Mesenchymal stem cell (in vitro differentiated cells and primary cell): ENCODE measurements at regions not wholly inside any gene's neighbourhood (a gene's known extent, or its start where the extent isn't known, plus 50 kb on each side); places are given as distances from the start of the nearest gene placed in this dataset.

Source experiments
- DNase-seq: peaks from one replicate; pipeline ENCODE4 v3.0.0-alpha.2; 2013
- H2AFZ ChIP-seq: one replicate; pipeline ENCODE4 v1.6.1; 2013; ENCODE audit warnings: low read depth, mild to moderate bottlenecking, control low read depth, inconsistent platforms, low read length, moderate library complexity
- H2AK5ac ChIP-seq: 2 replicates; pipeline ENCODE4 v1.6.1; 2013; ENCODE audit warnings: low read length, moderate library complexity, mild to moderate bottlenecking, inconsistent platforms; ENCODE audit not compliant: severe bottlenecking
- H2BK120ac ChIP-seq: one replicate; pipeline ENCODE4 v1.6.1; 2013; ENCODE audit warnings: low read depth, mild to moderate bottlenecking, inconsistent platforms, low read length, moderate library complexity
- H2BK12ac ChIP-seq, 2 experiments: one replicate each; pipeline ENCODE4 v1.6.1; 2013; ENCODE audit warnings: inconsistent platforms in 2 of 2, low read length in 2 of 2, mild to moderate bottlenecking in 2 of 2, moderate library complexity in 2 of 2, control low read depth in 1 of 2
- H2BK15ac ChIP-seq: one replicate; pipeline ENCODE4 v1.6.1; 2013; ENCODE audit warnings: mild to moderate bottlenecking, low read depth, inconsistent platforms; ENCODE audit not compliant: poor library complexity, severe bottlenecking
- H2BK5ac ChIP-seq: 2 replicates; pipeline ENCODE4 v1.6.1; 2013; ENCODE audit warnings: low read depth, mild to moderate bottlenecking, low read length, control low read depth, inconsistent platforms; ENCODE audit not compliant: poor library complexity, severe bottlenecking
- H3K14ac ChIP-seq, 2 experiments: one replicate each; pipeline ENCODE4 v1.6.1; 2013; ENCODE audit warnings: inconsistent platforms in 2 of 2, low read length in 2 of 2, control low read depth in 1 of 2, mild to moderate bottlenecking in 1 of 2, moderate library complexity in 1 of 2
- H3K18ac ChIP-seq, 2 experiments: one replicate each; pipeline ENCODE4 v1.6.1; 2013; ENCODE audit warnings: inconsistent platforms in 2 of 2, low read length in 2 of 2, control low read depth in 1 of 2, low read depth in 1 of 2, mild to moderate bottlenecking in 1 of 2
- H3K23ac ChIP-seq, 2 experiments: one replicate each; pipeline ENCODE4 v1.6.1; 2013; ENCODE audit warnings: inconsistent platforms in 2 of 2, low read length in 2 of 2, mild to moderate bottlenecking in 2 of 2, moderate library complexity in 2 of 2, control low read depth in 1 of 2
- H3K27ac ChIP-seq: 2 replicates; pipeline ENCODE4 v1.5.1; 2013; ENCODE audit warnings: mild to moderate bottlenecking, moderate library complexity, low read length, control low read depth, inconsistent platforms; ENCODE audit not compliant: poor library complexity, severe bottlenecking
- H3K27me3 ChIP-seq, 2 experiments: 2 replicates each; pipeline versions ENCODE4 v1.6.1 to v1.7.0; 2013; ENCODE audit warnings: low read length in 2 of 2, mild to moderate bottlenecking in 2 of 2, moderate library complexity in 2 of 2, control low read depth in 1 of 2, inconsistent platforms in 1 of 2; ENCODE audit not compliant: control insufficient read depth in 1 of 2, insufficient read depth in 1 of 2
- H3K36me3 ChIP-seq, 2 experiments: 2 replicates each; pipeline versions ENCODE4 v1.6.1 to v1.7.0; 2013; ENCODE audit warnings: low read length in 2 of 2, control low read depth in 1 of 2, inconsistent platforms in 1 of 2, low read depth in 1 of 2, mild to moderate bottlenecking in 1 of 2; ENCODE audit not compliant: insufficient read depth in 2 of 2, control insufficient read depth in 1 of 2
- H3K4ac ChIP-seq, 2 experiments: one replicate each; pipeline ENCODE4 v1.6.1; 2013; ENCODE audit warnings: inconsistent platforms in 2 of 2, low read length in 2 of 2, mild to moderate bottlenecking in 2 of 2, moderate library complexity in 2 of 2, control low read depth in 1 of 2, low read depth in 1 of 2
- H3K4me1 ChIP-seq: 2 replicates; pipeline ENCODE4 v1.6.1; 2013; ENCODE audit warnings: low read depth, low read length, control low read depth; ENCODE audit not compliant: control insufficient read depth, insufficient read depth
- H3K4me2 ChIP-seq: 2 replicates; pipeline ENCODE4 v1.6.1; 2013; ENCODE audit warnings: low read length, mild to moderate bottlenecking, inconsistent platforms; ENCODE audit not compliant: poor library complexity, severe bottlenecking
- H3K4me3 ChIP-seq, 2 experiments: 2 replicates each; pipeline versions ENCODE4 v1.5.1 to v1.7.0; 2013; ENCODE audit warnings: low read length in 2 of 2, mild to moderate bottlenecking in 2 of 2, control low read depth in 1 of 2, low read depth in 1 of 2; ENCODE audit not compliant: insufficient read depth in 1 of 2
- H3K79me1 ChIP-seq: replicated peaks from 2 replicates; pipeline ENCODE4 v1.6.1; 2013; ENCODE audit warnings: mild to moderate bottlenecking, control low read depth, low read length, inconsistent platforms; ENCODE audit not compliant: poor library complexity, severe bottlenecking
- H3K9ac ChIP-seq: 2 replicates; pipeline ENCODE4 v1.7.0; 2013; ENCODE audit warnings: mild to moderate bottlenecking, low read length, moderate library complexity
- H3K9me3 ChIP-seq: 2 replicates; pipeline ENCODE4 v1.7.0; 2013; ENCODE audit warnings: mild to moderate bottlenecking, low read length; ENCODE audit not compliant: control insufficient read depth
- H4K8ac ChIP-seq: one replicate; pipeline ENCODE4 v1.6.1; 2013; ENCODE audit warnings: inconsistent platforms, mild to moderate bottlenecking, low read length, moderate library complexity
- H4K91ac ChIP-seq: one replicate; pipeline ENCODE4 v1.6.1; 2013; ENCODE audit warnings: mild to moderate bottlenecking, low read length, inconsistent platforms
- WGBS: methylation state at CpG from one replicate; pipeline ENCODE4 v1.1.7; 2013; ENCODE audit warnings: mixed read lengths; 5-methylcytosine and 5-hydroxymethylcytosine counted together

- no peak overlapping the region for H3K4ac ChIP-seq
- H3K18ac ChIP-seq, result no peak overlapping the region
- no peak overlapping the region for H3K4me2 ChIP-seq
- H4K91ac ChIP-seq, result no peak overlapping the region
- H2AFZ ChIP-seq, result no peak overlapping the region
- H3K4me3 ChIP-seq, result no peak overlapping the region
- H2BK5ac ChIP-seq, result no peak overlapping the region
- H3K9me3 ChIP-seq, result peaks cover 5% of the 10 kb centered on the region
- H3K4me1 ChIP-seq, result no peaks in the 10 kb centered on the region
- H3K36me3 ChIP-seq, result peaks cover 0 to 4% of the 10 kb centered on the region in 2 experiments
- H2BK15ac ChIP-seq, result no peak overlapping the region
- H3K79me1 ChIP-seq, result no peaks in the 10 kb centered on the region
- H3K27ac ChIP-seq, result no peak overlapping the region
- no peak for DNase-seq
- H2BK120ac ChIP-seq, result no peak overlapping the region
- 96% methylated on average over 2 of the region's 2 CpGs for WGBS
- no peak overlapping the region for H4K8ac ChIP-seq
- no peak overlapping the region for H2AK5ac ChIP-seq
- H3K23ac ChIP-seq, result no peak overlapping the region
- no peak overlapping the region for H3K9ac ChIP-seq
- no peak overlapping the region for H2BK12ac ChIP-seq
- no peak overlapping the region for H3K14ac ChIP-seq
- no peaks in the 10 kb centered on the region for H3K27me3 ChIP-seq
These were observed 67.4 kb upstream of the PTGS2 start for GRCh38 chr1:186747661-186748060.

GRCh38 chr1:186745531-186746146, 65.4 kb upstream of the PTGS2 start:
- Histone ChIP-seq H3K9me3 (peaks cover 5% of the 10 kb centered on the region), H2BK120ac (no peak overlapping the region), H3K4me2 (no peak overlapping the region), H3K18ac (no peak overlapping the region), H2AK5ac (no peak overlapping the region), H2AFZ (no peak overlapping the region), H2BK15ac (no peak overlapping the region), H3K4me1 (no peaks in the 10 kb centered on the region), H3K79me1 (no peaks in the 10 kb centered on the region), H3K9ac (no peak overlapping the region), H4K91ac (no peak overlapping the region), H3K4ac (no peak overlapping the region), H4K8ac (no peak overlapping the region), H3K23ac (no peak overlapping the region), H3K27me3 (no peaks in the 10 kb centered on the region), H3K4me3 (no peak overlapping the region), H2BK12ac (no peak overlapping the region), H3K14ac (no peak overlapping the region), H3K36me3 (peaks cover 0 to 4% of the 10 kb centered on the region in 2 experiments), H3K27ac (no peak overlapping the region), H2BK5ac (no peak overlapping the region)
- DNase-seq, result no peak
- 100% methylated on average over 2 of the region's 4 CpGs for WGBS

- no peaks in the 10 kb centered on the region for H3K36me3 ChIP-seq
- H3K14ac ChIP-seq, result no peak overlapping the region
- no peaks in the 10 kb centered on the region for H3K4me1 ChIP-seq
- 100% methylated on average over 1 of the region's 1 CpG for WGBS
- no peaks in the 10 kb centered on the region for H3K27me3 ChIP-seq
- H3K23ac ChIP-seq, result no peak overlapping the region
- H2AFZ ChIP-seq, result no peak overlapping the region
- H3K4ac ChIP-seq, result no peak overlapping the region
- H3K9me3 ChIP-seq, result no peaks in the 10 kb centered on the region
- no peaks in the 10 kb centered on the region for H3K79me1 ChIP-seq
- H3K4me3 ChIP-seq, result no peak overlapping the region
- H2BK12ac ChIP-seq, result no peak overlapping the region
- H3K27ac ChIP-seq, result no peak overlapping the region
- H3K9ac ChIP-seq, result no peak overlapping the region
- H2BK5ac ChIP-seq, result no peak overlapping the region
- no peak overlapping the region for H3K18ac ChIP-seq
- no peak for DNase-seq
- H2BK120ac ChIP-seq, result no peak overlapping the region
- H2BK15ac ChIP-seq, result no peak overlapping the region
- no peak overlapping the region for H4K91ac ChIP-seq
- H4K8ac ChIP-seq, result no peak overlapping the region
- no peak overlapping the region for H3K4me2 ChIP-seq
- H2AK5ac ChIP-seq, result no peak overlapping the region
These were observed 61.4 kb upstream of the PTGS2 start for GRCh38 chr1:186741640-186742039.

GRCh38 chr1:186740324-186740723, 60.1 kb upstream of the PTGS2 start:
- Histone ChIP-seq H2AK5ac (no peak overlapping the region), H3K4ac (no peak overlapping the region), H4K91ac (no peak overlapping the region), H2AFZ (no peak overlapping the region), H2BK5ac (no peak overlapping the region), H3K4me3 (no peak overlapping the region), H3K9ac (no peak overlapping the region), H3K79me1 (no peaks in the 10 kb centered on the region), H3K4me2 (no peak overlapping the region), H2BK12ac (no peak overlapping the region), H2BK15ac (no peak overlapping the region), H3K27me3 (no peaks in the 10 kb centered on the region), H3K4me1 (no peaks in the 10 kb centered on the region), H3K14ac (no peak overlapping the region), H3K23ac (no peak overlapping the region), H4K8ac (no peak overlapping the region), H3K27ac (no peak overlapping the region), H3K36me3 (no peaks in the 10 kb centered on the region), H3K18ac (no peak overlapping the region), H3K9me3 (no peaks in the 10 kb centered on the region), H2BK120ac (no peak overlapping the region)
- DNase-seq, result no peak
- WGBS, result 86% methylated on average over 2 of the region's 2 CpGs
